Endothelial cell (in vitro differentiated cells): ENCODE measurements at regions not wholly inside any gene's neighbourhood (a gene's known extent, or its start where the extent isn't known, plus 50 kb on each side); places are given as distances from the start of the nearest gene placed in this dataset.

ENCODE experiments used
- DNase-seq: peaks from one replicate; pipeline ENCODE4 v3.0.0; 2021; ENCODE audit warnings: low spot score
- H3K27ac Mint-ChIP-seq: one replicate; pipeline ENCODE4 v1.8.0; 2021; ENCODE audit warnings: mixed read lengths, inconsistent platforms; ENCODE audit not compliant: unreplicated experiment
- H3K27me3 Mint-ChIP-seq: one replicate; pipeline ENCODE4 v1.8.0; 2021; ENCODE audit warnings: mild to moderate bottlenecking, moderate library complexity, mixed read lengths, inconsistent platforms; ENCODE audit not compliant: unreplicated experiment
- H3K36me3 Mint-ChIP-seq: one replicate; pipeline ENCODE4 v1.8.0; 2021; ENCODE audit warnings: mild to moderate bottlenecking, low read depth, mixed read lengths, inconsistent platforms; ENCODE audit not compliant: unreplicated experiment
- H3K4me1 Mint-ChIP-seq: one replicate; pipeline ENCODE4 v1.8.0; 2021; ENCODE audit warnings: mild to moderate bottlenecking, mixed read lengths, inconsistent platforms; ENCODE audit not compliant: unreplicated experiment
- H3K4me3 Mint-ChIP-seq: one replicate; pipeline ENCODE4 v1.8.0; 2021; ENCODE audit warnings: mild to moderate bottlenecking, mixed read lengths, inconsistent platforms; ENCODE audit not compliant: unreplicated experiment
- H3K9me3 Mint-ChIP-seq: one replicate; pipeline ENCODE4 v1.8.0; 2021; ENCODE audit warnings: mixed read lengths, inconsistent platforms; ENCODE audit not compliant: unreplicated experiment
- TF ChIP-seq, protein P1 (sequence below): fragments of 200-600 bp; sonication (generic); IDR thresholded peaks from one replicate; pipeline ENCODE4 v1.5.0; 2021; ENCODE audit warnings: antibody characterized with exemption; ENCODE audit not compliant: unreplicated experiment

- Mint-ChIP-seq H3K27ac (no peak overlapping the region), H3K4me3 (no peak overlapping the region)
- TF ChIP-seq, protein P1, sequence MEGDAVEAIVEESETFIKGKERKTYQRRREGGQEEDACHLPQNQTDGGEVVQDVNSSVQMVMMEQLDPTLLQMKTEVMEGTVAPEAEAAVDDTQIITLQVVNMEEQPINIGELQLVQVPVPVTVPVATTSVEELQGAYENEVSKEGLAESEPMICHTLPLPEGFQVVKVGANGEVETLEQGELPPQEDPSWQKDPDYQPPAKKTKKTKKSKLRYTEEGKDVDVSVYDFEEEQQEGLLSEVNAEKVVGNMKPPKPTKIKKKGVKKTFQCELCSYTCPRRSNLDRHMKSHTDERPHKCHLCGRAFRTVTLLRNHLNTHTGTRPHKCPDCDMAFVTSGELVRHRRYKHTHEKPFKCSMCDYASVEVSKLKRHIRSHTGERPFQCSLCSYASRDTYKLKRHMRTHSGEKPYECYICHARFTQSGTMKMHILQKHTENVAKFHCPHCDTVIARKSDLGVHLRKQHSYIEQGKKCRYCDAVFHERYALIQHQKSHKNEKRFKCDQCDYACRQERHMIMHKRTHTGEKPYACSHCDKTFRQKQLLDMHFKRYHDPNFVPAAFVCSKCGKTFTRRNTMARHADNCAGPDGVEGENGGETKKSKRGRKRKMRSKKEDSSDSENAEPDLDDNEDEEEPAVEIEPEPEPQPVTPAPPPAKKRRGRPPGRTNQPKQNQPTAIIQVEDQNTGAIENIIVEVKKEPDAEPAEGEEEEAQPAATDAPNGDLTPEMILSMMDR = no peak
These were observed 124.7 kb upstream of the NALF2 start for GRCh38 chrX:69379412-69379811.

DNA sequence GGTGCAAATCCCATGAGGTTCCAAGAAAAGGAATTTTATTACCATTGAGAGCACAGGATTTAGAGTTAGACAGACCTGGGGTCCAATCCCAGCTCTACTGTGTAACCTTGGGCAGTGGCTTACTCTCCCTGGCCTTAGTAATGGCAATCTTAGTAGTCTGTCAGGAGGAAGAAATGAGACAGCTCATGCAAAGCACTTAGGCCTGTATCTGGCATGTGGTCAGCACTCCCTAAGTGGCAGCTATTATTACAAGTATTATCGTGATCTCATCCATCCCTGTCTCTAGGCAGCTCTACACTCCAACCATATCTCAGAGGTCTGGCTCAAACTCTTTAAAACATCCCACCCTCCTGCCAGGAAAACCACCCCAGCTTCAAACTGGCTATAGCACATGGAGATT, 129.6 kb upstream of the NALF2 start:
- no peak for DNase-seq
- TF ChIP-seq, protein P1 = no peak
- no peak overlapping the region for H3K4me3 Mint-ChIP-seq
- H3K27me3 Mint-ChIP-seq = peaks cover 1% of the 10 kb centered on the region
- H3K4me1 Mint-ChIP-seq = no peaks in the 10 kb centered on the region
- no peak overlapping the region for H3K27ac Mint-ChIP-seq
- H3K9me3 Mint-ChIP-seq = no peaks in the 10 kb centered on the region
- no peaks in the 10 kb centered on the region for H3K36me3 Mint-ChIP-seq

More at GRCh38 chrX:69379412-69379811, 124.7 kb upstream of the NALF2 start:
- DNase-seq = no peak
- Mint-ChIP-seq H3K9me3 (no peaks in the 10 kb centered on the region), H3K36me3 (no peaks in the 10 kb centered on the region), H3K27me3 (no peaks in the 10 kb centered on the region), H3K4me1 (no peaks in the 10 kb centered on the region)

- no peak for DNase-seq
- no peaks in the 10 kb centered on the region for H3K4me1 Mint-ChIP-seq
- TF ChIP-seq, protein P1 = no peak
- peaks cover 1% of the 10 kb centered on the region for H3K27me3 Mint-ChIP-seq
- no peaks in the 10 kb centered on the region for H3K9me3 Mint-ChIP-seq
- no peaks in the 10 kb centered on the region for H3K36me3 Mint-ChIP-seq
- H3K27ac Mint-ChIP-seq = no peak overlapping the region
- H3K4me3 Mint-ChIP-seq = no peak overlapping the region
These were observed 131.7 kb upstream of the NALF2 start for GRCh38 chrX:69372435-69372834.

- DNase-seq = no peak
- H3K4me1 Mint-ChIP-seq = no peaks in the 10 kb centered on the region
- H3K9me3 Mint-ChIP-seq = no peaks in the 10 kb centered on the region
- H3K4me3 Mint-ChIP-seq = no peak overlapping the region
- H3K27me3 Mint-ChIP-seq = peaks cover 1% of the 10 kb centered on the region
- no peaks in the 10 kb centered on the region for H3K36me3 Mint-ChIP-seq
- H3K27ac Mint-ChIP-seq = no peak overlapping the region
- TF ChIP-seq, protein P1 = no peak
These were observed 133.0 kb upstream of the NALF2 start for GRCh38 chrX:69371159-69371558.

GRCh38 chrX:69369999-69370398, 134.1 kb upstream of the NALF2 start:
- no peak overlapping the region for H3K27ac Mint-ChIP-seq

More at GRCh38 chrX:69369999-69370398, 134.1 kb upstream of the NALF2 start:
- Mint-ChIP-seq H3K27me3 (peaks cover 1% of the 10 kb centered on the region), H3K4me3 (no peak overlapping the region), H3K4me1 (no peaks in the 10 kb centered on the region), H3K9me3 (no peaks in the 10 kb centered on the region), H3K36me3 (no peaks in the 10 kb centered on the region)
- TF ChIP-seq, protein P1 = no peak
- no peak for DNase-seq
